Choroid plexus epithelial cell (primary cell): ENCODE measurements at regions not wholly inside any gene's neighbourhood (a gene's known extent, or its start where the extent isn't known, plus 50 kb on each side); places are given as distances from the start of the nearest gene placed in this dataset.

Experiments used
- DNase-seq: peaks from one replicate; pipeline ENCODE4 v3.0.0-alpha.2; 2010; ENCODE audit warnings: low read depth
- H3K4me3 ChIP-seq: 2 replicates; pipeline ENCODE4 v1.5.1; 2011; ENCODE audit warnings: low read depth, mild to moderate bottlenecking, control low read depth, low read length, moderate library complexity
- TF ChIP-seq, protein P1 (sequence below): conservative IDR thresholded peaks from 2 replicates; pipeline ENCODE4 v1.5.1; 2011; ENCODE audit warnings: low read depth, mild to moderate bottlenecking, control low read depth, inconsistent platforms, low read length, moderate library complexity

- DNase-seq, result no peak
- no peak overlapping the region for H3K4me3 ChIP-seq
- TF ChIP-seq, protein P1, sequence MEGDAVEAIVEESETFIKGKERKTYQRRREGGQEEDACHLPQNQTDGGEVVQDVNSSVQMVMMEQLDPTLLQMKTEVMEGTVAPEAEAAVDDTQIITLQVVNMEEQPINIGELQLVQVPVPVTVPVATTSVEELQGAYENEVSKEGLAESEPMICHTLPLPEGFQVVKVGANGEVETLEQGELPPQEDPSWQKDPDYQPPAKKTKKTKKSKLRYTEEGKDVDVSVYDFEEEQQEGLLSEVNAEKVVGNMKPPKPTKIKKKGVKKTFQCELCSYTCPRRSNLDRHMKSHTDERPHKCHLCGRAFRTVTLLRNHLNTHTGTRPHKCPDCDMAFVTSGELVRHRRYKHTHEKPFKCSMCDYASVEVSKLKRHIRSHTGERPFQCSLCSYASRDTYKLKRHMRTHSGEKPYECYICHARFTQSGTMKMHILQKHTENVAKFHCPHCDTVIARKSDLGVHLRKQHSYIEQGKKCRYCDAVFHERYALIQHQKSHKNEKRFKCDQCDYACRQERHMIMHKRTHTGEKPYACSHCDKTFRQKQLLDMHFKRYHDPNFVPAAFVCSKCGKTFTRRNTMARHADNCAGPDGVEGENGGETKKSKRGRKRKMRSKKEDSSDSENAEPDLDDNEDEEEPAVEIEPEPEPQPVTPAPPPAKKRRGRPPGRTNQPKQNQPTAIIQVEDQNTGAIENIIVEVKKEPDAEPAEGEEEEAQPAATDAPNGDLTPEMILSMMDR, result no peak
These were observed 144.1 kb upstream of the PRSS58 start for GRCh38 chr7:142401951-142402350.

GRCh38 chr7:142400042-142400533 is 142.2 kb upstream of the PRSS58 start:
- H3K4me3 ChIP-seq, result no peak overlapping the region
- TF ChIP-seq, protein P1, result no peak
- no peak for DNase-seq

GRCh38 chr7:142391191-142391992 is 133.5 kb upstream of the PRSS58 start:
- TF ChIP-seq, protein P1, result peak; percentile 56
- DNase-seq, result peak; percentile 21
- no peak overlapping the region for H3K4me3 ChIP-seq

DNA sequence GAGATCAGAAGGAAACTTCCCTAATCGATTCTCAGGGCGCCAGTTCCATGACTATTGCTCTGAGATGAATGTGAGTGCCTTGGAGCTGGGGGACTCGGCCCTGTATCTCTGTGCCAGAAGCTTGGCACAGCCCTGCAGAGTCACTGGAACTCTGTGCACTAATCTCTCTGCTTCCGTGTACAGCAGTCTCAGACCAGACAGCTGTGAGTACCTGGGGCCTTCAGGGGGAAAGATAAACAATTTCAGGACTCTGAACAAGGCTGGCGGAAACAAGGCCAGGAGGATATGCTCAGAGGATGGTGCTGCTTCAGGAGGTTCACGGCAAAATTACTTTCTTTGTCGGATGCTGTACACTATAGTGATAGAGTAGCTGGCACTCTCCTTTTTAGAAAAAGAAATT is 131.7 kb upstream of the PRSS58 start:
- no peak overlapping the region for H3K4me3 ChIP-seq
- peak; percentile 37 for DNase-seq
- TF ChIP-seq, protein P1, result no peak

- TF ChIP-seq, protein P1, result peak; percentile 87
- H3K4me3 ChIP-seq, result no peak overlapping the region
- DNase-seq, result peak; percentile 87
These were observed 127.9 kb upstream of the PRSS58 start for GRCh38 chr7:142385491-142386340.

DNA sequence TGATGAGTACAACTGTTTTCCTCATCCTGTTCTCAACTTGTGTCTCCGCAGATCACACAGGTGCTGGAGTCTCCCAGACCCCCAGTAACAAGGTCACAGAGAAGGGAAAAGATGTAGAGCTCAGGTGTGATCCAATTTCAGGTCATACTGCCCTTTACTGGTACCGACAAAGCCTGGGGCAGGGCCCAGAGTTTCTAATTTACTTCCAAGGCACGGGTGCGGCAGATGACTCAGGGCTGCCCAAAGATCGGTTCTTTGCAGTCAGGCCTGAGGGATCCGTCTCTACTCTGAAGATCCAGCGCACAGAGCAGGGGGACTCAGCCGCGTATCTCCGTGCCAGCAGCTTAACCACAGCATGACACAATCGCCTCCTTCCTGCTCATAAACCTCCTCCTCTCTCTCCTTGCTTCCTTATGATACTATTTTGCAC is 126.7 kb upstream of the PRSS58 start:
- peak; percentile 44 for DNase-seq
- H3K4me3 ChIP-seq, result no peak overlapping the region
- TF ChIP-seq, protein P1, result no peak
